Hematopoietic multipotent progenitor cell treated with erythropoietin and hydrocortisone succinate and interleukin-3 and kit ligand, for 15 days (in vitro differentiated cells): ENCODE measurements at regions not wholly inside any gene's neighbourhood (a gene's known extent, or its start where the extent isn't known, plus 50 kb on each side); places are given as distances from the start of the nearest gene placed in this dataset.
"Not testable (repeated sequence)": the region's sequence is repeated elsewhere in the genome, so short reads cannot be mapped to it uniquely, and the experiment has no call there.

Source experiments
- DNase-seq: peaks from one replicate; pipeline ENCODE4 v3.0.0-alpha.2; 2015; ENCODE audit warnings: low spot score

GRCh38 chr12:4191642-4192041, 81.9 kb upstream of the CCND2 start:
- no peak for DNase-seq

DNA sequence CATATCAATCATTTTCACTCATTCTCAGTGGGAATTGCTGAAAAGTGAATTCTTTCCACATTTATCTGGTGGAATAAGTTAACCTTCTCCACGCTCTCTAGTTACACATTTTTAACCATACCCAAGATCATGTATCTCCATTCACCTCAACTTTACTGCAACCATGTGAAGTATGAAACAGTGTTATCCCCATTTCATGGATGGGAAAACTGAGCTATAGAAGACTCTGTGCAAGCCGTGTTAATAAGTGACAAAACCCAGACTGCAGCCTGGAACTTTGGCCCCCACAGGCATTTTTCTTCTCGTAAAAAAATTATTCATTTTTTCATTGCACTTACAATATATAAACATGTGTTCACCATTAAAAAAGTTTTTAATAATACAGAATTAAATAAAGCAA, 82.4 kb upstream of the CCND2 start:
- no peak for DNase-seq

GRCh38 chr12:4190366-4191063, 83.0 kb upstream of the CCND2 start:
- DNase-seq: no peak

GRCh38 chr12:4189721-4190120, 83.8 kb upstream of the CCND2 start:
- no peak for DNase-seq

DNA sequence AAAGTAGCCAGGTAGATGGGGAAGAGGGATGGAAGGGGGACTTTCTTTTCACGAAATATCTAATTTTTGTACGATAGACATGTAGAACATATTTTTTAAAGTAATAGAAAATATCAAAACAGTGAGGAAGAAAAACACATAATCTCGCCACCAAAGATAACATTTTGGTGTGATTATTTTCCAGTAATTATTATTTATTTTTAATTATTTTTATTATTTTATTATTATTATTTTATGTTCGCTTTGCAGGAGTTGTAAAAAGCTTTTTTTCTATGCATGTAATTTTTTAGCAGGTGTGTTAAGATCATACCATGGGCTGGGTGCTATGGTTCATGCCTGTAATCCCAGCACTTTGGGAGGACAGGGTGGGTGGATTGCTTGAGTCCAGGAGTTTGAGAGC, 85.6 kb upstream of the CCND2 start:
- no peak for DNase-seq

DNA sequence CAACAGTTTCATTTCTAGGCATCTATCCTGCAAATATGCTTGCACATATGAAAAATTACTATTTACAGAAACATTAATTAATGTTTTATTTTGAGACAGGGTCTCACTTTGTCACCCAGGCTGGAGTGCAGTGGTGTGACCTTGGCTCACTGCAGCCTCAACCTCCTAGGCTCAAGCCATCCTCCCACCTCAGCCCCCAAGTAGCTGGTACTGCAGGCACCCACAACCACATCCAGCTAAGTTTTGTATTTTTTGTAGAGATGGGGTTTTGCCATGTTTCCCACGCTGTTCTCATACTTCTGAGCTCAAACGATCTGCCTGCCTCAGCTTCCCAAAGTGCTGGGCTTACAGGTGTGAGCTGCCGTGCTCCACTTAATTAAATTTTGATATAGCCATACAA, 86.2 kb upstream of the CCND2 start:
- DNase-seq: not testable (repeated sequence)

DNA sequence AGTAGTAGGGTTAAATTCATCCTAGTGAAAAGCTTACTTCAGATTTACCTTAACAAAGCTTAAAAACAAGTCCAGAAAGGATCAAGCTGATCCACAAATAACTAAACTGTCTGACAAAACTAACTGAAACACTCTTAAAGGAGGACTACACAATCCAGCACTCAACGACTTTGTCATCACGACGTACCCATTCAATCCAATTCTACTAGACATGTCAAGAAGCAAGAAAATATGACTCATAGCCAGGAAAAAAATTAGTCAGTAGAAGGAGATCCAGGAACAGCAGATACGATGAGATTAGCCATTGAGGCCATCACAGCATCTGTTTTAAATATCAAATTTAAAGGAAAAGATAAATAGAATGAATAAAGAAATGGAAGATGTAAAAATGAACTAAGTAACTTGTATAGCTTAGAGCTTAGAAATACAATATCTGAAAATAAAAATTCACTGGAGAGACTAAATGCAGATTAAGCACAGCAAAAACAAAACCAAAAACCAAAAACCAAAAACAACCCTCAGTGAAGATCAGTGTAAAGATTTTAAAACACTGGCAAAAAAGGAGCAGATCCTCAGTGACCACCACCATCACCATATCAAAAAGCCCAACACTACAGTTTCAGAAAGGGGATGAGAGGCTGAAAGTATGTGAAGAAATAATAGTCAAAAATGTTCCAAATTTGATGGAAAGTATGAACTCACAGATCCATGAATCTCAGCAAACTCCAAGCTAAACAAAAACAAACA, 95.0 kb upstream of the CCND2 start:
- DNase-seq: no peak

DNA sequence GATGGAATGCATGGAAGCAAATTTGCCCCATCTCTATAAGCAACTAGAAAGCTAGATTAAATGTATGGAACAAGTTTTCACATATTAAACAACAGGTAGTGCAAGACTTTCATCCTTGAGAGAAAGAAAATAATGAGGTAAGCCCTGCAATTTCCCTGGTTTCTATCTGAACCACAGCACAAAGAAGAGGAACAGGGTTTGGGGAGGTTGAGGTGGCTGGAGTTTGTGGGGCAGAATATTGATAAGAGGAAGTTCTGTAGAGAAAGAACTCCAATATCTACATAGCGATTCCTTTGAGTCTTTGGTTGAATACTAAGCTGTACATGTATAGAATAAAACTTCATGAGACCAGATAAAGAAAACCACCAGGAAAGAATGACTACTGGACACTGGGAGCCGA, 96.3 kb upstream of the CCND2 start:
- DNase-seq: no peak

DNA sequence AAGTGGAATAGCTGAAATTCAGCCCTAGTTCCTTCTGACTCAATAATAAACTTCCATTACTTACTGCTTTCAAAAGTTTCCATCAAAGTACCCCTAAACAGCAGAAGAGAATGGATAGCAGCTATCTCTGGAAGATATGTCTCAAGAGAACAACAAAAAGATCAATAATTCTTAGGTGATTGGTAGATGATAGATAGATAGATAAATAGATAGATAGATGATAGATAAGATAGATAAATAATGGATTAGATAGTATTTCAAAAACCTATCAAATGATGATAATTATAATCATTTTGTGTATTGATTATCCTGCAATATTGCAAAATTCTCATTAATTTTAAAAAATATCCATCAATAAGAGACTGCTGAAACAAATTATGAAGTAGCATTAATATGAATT, 97.4 kb upstream of the CCND2 start:
- DNase-seq: no peak

- no peak for DNase-seq
These were observed 99.1 kb upstream of the CCND2 start for GRCh38 chr12:4174417-4174816.

GRCh38 chr12:4172999-4173398, 100.6 kb upstream of the CCND2 start:
- DNase-seq: no peak

GRCh38 chr12:4171742-4172141, 101.8 kb upstream of the CCND2 start:
- DNase-seq: no peak

GRCh38 chr12:4169959-4170358, 103.6 kb upstream of the CCND2 start:
- no peak for DNase-seq

- DNase-seq: no peak
These were observed 104.0 kb upstream of the CCND2 start for GRCh38 chr12:4169531-4169930.

GRCh38 chr12:4168036-4168435, 105.5 kb upstream of the CCND2 start:
- no peak for DNase-seq

- DNase-seq: no peak
These were observed 108.7 kb upstream of the CCND2 start for GRCh38 chr12:4164559-4165558.

GRCh38 chr12:4164188-4164558, 109.4 kb upstream of the CCND2 start:
- no peak for DNase-seq

DNA sequence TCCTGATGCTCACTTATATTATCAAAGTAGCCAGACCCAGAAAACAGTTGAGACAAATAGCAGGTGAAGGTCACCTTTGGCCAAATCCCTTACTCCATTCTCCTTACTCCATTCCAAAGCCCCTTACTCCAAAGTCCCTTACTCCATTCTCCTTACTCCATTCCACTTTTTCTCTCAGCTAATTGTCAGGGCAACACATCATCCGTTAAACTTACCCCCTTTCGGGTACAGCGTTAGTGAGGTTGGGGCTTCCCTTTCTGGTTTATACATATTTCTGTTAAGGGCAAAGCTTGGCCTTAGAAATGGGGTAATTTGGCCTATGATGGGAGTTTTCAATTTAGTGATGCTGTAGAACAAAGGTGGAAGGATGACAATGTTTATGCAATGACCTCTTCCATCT, 111.8 kb upstream of the CCND2 start:
- DNase-seq: no peak

DNA sequence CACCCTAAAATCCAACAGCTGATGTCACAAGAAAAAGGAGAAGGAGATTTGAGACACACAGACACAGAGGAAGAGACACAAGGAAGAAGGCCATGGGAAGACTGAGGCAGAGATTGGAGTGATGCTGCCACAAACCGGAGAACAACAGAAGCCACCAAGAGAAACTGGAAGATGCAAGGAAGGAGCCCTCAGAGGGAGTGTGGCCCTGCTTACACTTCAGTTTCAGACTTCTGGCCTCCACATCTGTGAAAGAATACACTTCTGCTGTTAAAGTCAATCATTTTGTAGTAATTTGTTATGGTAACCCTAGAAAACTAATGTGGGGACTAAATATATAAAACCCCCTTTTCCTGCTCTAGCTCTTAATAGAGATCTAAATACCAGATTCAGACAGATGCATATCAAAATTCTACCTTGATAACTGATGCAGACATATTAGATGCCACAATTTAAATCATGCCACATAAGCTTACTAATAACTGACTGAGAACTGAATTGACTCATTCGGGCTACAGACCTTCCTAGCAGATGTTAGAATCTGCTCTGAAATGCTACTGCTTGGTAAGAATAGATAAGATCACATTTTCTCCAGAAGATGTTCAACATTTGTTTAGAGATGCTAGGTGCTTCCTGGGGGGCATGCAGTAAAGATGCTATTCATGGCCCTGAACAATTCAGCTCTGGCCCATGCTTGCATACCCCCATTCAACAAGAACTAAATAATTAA, 113.1 kb upstream of the CCND2 start:
- no peak for DNase-seq

DNA sequence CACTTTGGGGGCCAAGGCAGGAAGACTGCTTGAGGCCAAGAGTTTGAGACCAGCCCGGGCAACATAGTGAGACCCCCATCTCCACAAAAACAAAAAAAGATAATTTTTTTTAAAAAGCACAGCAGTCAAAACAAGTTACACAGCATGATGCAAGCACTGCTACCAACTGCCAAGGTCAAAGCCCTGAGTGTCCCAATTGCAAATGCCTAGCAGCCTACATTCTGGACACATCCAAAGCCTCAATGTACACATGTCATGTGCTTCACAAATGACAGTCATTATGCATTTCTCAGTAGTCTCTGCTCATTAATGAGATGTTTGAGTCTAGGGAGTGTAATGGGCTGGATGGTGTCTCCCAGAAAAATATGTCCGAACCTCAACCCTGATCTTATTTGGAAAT, 113.7 kb upstream of the CCND2 start:
- no peak for DNase-seq

- DNase-seq: no peak
These were observed 115.3 kb upstream of the CCND2 start for GRCh38 chr12:4158306-4158705.

GRCh38 chr12:4157122-4157521, 116.4 kb upstream of the CCND2 start:
- no peak for DNase-seq
